ENCODE measurements at regions not wholly inside any gene's neighbourhood (a gene's known extent, or its start where the extent isn't known, plus 50 kb on each side); places are given as distances from the start of the nearest gene placed in this dataset.
"Not testable (repeated sequence)": the region's sequence is repeated elsewhere in the genome, so short reads cannot be mapped to it uniquely, and the experiment has no call there.

DNA sequence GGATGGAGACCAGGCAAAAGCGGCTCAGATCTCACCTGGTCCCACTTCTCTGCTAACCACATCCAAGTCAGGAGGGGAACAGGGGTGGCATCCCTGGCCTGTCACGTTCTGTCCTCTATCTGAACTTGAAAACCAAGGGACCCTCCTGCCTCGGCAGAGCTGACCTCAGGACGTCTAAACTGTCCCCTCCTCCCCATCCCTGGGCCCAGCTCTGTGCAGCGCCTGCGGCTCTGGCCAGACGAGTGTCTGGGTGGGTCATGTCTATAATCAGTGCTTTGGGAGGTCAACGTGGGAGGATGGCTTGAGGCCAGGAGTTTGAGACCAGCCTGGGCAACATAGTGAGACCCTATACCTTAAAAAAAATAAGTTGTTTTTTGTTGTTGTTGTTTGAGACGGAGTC is 70.0 kb upstream of the ZNF479 start:
- no peak overlapping the region for H2AFZ ChIP-seq (ENCODE audit: low read depth)

DNA sequence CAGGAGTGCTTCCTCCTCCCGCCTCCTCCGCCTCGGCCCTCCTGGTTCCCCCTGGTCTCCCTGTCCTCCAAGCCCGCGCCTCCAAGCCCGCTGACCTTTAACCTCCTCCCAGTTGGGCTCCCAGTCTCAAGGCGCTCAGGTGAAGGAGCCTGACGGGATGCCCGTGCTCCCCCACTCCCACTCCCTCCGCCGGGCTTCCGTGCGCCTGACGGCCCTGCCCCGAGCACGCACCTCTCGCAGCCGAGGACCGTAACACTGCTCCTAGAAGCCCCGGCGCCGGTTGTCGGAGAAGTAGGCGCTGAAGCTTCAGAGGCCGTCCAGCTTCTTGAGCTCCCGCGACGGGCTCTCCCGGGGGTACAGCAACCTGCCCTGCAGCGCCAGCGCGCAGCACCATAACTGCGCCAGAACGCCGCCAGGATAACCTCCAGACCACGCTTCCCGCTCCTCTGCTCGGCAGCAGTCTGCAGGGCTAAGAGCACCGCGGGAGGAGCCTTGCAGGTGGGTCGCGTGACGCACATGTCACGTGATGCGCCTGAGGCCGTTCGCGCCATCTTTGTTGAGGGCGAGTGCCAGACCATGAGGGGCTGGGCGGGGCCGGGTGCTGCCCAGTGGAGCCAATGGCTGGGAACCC is 71.0 kb upstream of the ZNF479 start:
- Histone ChIP-seq H3K4me1 (ENCODE audit: low read depth, poor library complexity, severe bottlenecking) (no peaks in the 10 kb centered on the region), H3K9ac (no peak overlapping the region), H3K36me3 (ENCODE audit: insufficient read depth) (no peaks in the 10 kb centered on the region), H3K4me2 (no peak overlapping the region), H2AFZ (ENCODE audit: low read depth) (no peak overlapping the region), H3K4me3 (IDR thresholded peaks at IDR 0.05; ENCODE audit: insufficient read depth, low read depth, low read length) (no peak overlapping the region), H3K27ac (no peak overlapping the region), H3K79me2 (ENCODE audit: insufficient read depth, low read depth) (no peaks in the 10 kb centered on the region), H4K20me1 (ENCODE audit: insufficient read depth) (no peaks in the 10 kb centered on the region), H3K27me3 (ENCODE audit: insufficient read depth, low read depth) (no peaks in the 10 kb centered on the region)
- TF ChIP-seq, protein P1, sequence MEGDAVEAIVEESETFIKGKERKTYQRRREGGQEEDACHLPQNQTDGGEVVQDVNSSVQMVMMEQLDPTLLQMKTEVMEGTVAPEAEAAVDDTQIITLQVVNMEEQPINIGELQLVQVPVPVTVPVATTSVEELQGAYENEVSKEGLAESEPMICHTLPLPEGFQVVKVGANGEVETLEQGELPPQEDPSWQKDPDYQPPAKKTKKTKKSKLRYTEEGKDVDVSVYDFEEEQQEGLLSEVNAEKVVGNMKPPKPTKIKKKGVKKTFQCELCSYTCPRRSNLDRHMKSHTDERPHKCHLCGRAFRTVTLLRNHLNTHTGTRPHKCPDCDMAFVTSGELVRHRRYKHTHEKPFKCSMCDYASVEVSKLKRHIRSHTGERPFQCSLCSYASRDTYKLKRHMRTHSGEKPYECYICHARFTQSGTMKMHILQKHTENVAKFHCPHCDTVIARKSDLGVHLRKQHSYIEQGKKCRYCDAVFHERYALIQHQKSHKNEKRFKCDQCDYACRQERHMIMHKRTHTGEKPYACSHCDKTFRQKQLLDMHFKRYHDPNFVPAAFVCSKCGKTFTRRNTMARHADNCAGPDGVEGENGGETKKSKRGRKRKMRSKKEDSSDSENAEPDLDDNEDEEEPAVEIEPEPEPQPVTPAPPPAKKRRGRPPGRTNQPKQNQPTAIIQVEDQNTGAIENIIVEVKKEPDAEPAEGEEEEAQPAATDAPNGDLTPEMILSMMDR (conservative IDR thresholded peaks at IDR 0.05; ENCODE audit: low read depth, low read length), result no peak

More for the DNA sequence above, 70.0 kb upstream of the ZNF479 start:
- Histone ChIP-seq H3K27me3 (ENCODE audit: insufficient read depth, low read depth) (no peaks in the 10 kb centered on the region), H3K79me2 (ENCODE audit: insufficient read depth, low read depth) (no peaks in the 10 kb centered on the region), H3K4me1 (ENCODE audit: low read depth, poor library complexity, severe bottlenecking) (no peaks in the 10 kb centered on the region), H4K20me1 (ENCODE audit: insufficient read depth) (no peaks in the 10 kb centered on the region), H3K27ac (no peak overlapping the region), H3K4me2 (no peak overlapping the region), H3K36me3 (ENCODE audit: insufficient read depth) (no peaks in the 10 kb centered on the region), H3K4me3 (IDR thresholded peaks at IDR 0.05; ENCODE audit: insufficient read depth, low read depth, low read length) (no peak overlapping the region), H3K9ac (no peak overlapping the region)
- TF ChIP-seq, protein P1 (conservative IDR thresholded peaks at IDR 0.05; ENCODE audit: low read depth, low read length), result no peak

DNA sequence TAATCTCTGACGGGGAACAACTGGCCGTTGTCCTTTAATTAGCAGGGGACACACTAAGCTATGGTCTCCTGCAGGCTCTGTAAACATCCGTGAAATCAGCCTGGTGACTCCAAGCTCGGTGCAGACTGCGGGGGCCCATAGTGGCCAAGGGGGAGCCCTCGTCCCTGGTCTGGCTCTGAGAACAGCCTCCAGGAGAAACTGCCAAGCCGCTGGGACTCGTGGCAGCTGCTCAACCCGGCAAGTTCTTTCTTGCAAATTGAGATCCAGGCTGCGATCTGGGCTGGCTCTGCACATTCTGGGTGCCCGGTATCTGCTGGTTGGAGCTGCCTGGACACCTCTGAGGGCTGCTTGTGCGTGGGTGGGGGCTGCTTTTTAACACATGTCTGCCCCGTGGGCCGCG is 71.6 kb upstream of the ZNF479 start:
- not testable (repeated sequence) for H3K4me1 ChIP-seq (ENCODE audit: low read depth, poor library complexity, severe bottlenecking); H3K4me3 ChIP-seq (IDR thresholded peaks at IDR 0.05; ENCODE audit: insufficient read depth, low read depth, low read length); H3K9ac ChIP-seq; H3K27me3 ChIP-seq (ENCODE audit: insufficient read depth, low read depth); H2AFZ ChIP-seq (ENCODE audit: low read depth); H3K36me3 ChIP-seq (ENCODE audit: insufficient read depth); H3K79me2 ChIP-seq (ENCODE audit: insufficient read depth, low read depth); H4K20me1 ChIP-seq (ENCODE audit: insufficient read depth); H3K27ac ChIP-seq; H3K4me2 ChIP-seq

DNA sequence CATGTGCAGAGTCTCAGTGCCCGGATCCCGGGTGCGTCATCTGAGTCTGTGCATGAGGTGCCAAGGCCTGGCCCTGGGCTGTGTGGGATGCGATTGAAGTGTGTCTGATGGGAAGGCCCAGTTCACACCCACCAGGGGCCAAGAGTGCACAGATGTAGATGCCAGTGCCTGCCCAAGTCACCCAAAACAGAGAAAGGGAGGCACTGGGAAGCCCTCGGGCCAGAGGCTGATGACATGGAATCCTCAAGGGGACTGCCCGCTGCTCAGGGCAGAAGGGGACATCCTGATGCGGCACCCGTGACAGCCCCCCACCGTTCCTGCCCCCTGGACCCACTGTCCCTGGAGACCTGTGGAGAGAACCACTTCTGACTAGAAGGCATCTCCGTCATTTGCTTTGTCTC is 72.2 kb upstream of the ZNF479 start:
- Histone ChIP-seq H3K4me3 (IDR thresholded peaks at IDR 0.05; ENCODE audit: insufficient read depth, low read depth, low read length) (no peak overlapping the region), H3K36me3 (ENCODE audit: insufficient read depth) (no peaks in the 10 kb centered on the region), H3K27me3 (ENCODE audit: insufficient read depth, low read depth) (no peaks in the 10 kb centered on the region; the same call in 1 of the 2 replicates), H3K4me1 (ENCODE audit: low read depth, poor library complexity, severe bottlenecking) (no peaks in the 10 kb centered on the region), H3K79me2 (ENCODE audit: insufficient read depth, low read depth) (no peaks in the 10 kb centered on the region), H4K20me1 (ENCODE audit: insufficient read depth) (no peaks in the 10 kb centered on the region), H3K27ac (no peak overlapping the region), H3K9ac (no peak overlapping the region), H3K4me2 (no peak overlapping the region), H2AFZ (ENCODE audit: low read depth) (no peak overlapping the region)
- TF ChIP-seq, protein P1 (conservative IDR thresholded peaks at IDR 0.05; ENCODE audit: low read depth, low read length), result no peak

DNA sequence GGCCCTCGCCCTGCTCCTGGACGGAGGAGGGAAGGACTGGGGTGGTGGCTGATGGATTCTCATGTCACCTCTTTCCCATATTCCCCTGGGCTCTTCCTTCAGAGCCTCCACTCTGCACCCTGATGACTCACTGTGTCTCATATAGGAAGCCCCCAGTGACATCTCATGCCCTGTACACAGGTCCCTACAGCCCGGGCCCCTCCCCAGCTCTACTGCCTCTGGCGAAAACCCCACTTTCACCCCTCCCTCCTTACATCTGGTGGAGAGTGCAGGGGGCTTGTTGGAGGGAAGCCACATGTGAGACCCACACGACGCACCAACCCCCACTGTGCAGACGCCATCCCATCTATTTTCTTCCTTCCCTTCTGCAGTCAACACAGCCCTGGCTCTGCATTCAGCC is 72.8 kb upstream of the ZNF479 start:
- Histone ChIP-seq H2AFZ (ENCODE audit: low read depth) (no peak overlapping the region), H3K4me2 (no peak overlapping the region), H3K27ac (no peak overlapping the region), H3K4me1 (ENCODE audit: low read depth, poor library complexity, severe bottlenecking) (no peaks in the 10 kb centered on the region), H3K36me3 (ENCODE audit: insufficient read depth) (no peaks in the 10 kb centered on the region), H3K27me3 (ENCODE audit: insufficient read depth, low read depth) (no peaks in the 10 kb centered on the region; the same call in 1 of the 2 replicates), H3K79me2 (ENCODE audit: insufficient read depth, low read depth) (no peaks in the 10 kb centered on the region), H3K4me3 (IDR thresholded peaks at IDR 0.05; ENCODE audit: insufficient read depth, low read depth, low read length) (no peak overlapping the region), H4K20me1 (ENCODE audit: insufficient read depth) (no peaks in the 10 kb centered on the region), H3K9ac (no peak overlapping the region)
- TF ChIP-seq, protein P1 (conservative IDR thresholded peaks at IDR 0.05; ENCODE audit: low read depth, low read length), result no peak
